LNCaP clone FGC (cell line): ENCODE measurements at regions not wholly inside any gene's neighbourhood (a gene's known extent, or its start where the extent isn't known, plus 50 kb on each side); places are given as distances from the start of the nearest gene placed in this dataset.

Experiments used
- DNase-seq: peaks from one replicate; pipeline ENCODE4 v3.0.0-alpha.2; 2011; ENCODE audit warnings: low read depth
- H3K4me3 ChIP-seq: 2 replicates; pipeline ENCODE4 v1.5.1; 2011; ENCODE audit warnings: mild to moderate bottlenecking, low read depth, low read length, control low read depth
- CTCF ChIP-seq: IDR thresholded peaks from 2 replicates; pipeline ENCODE4 v1.5.1; 2012; ENCODE audit warnings: mild to moderate bottlenecking; ENCODE audit not compliant: control insufficient read depth, insufficient read depth; ENCODE audit errors: extremely low read depth

- DNase-seq: no peak
- no peak overlapping the region for H3K4me3 ChIP-seq
- no peak for TF ChIP-seq CTCF
Measured at GRCh38 chr11:128052912-128053641, 534.3 kb downstream of the ETS1 start.

GRCh38 chr11:128048121-128048520 lies 539.2 kb downstream of the ETS1 start:
- no peak for TF ChIP-seq CTCF
- H3K4me3 ChIP-seq: no peak overlapping the region
- DNase-seq: no peak

GRCh38 chr11:128047026-128047425 lies 540.3 kb downstream of the ETS1 start:
- no peak for DNase-seq
- no peak for TF ChIP-seq CTCF

GRCh38 chr11:128046213-128046612 lies 541.1 kb downstream of the ETS1 start:
- TF ChIP-seq CTCF: no peak
- no peak overlapping the region for H3K4me3 ChIP-seq
- no peak for DNase-seq

More at GRCh38 chr11:128047026-128047425, 540.3 kb downstream of the ETS1 start:
- H3K4me3 ChIP-seq: no peak overlapping the region

GRCh38 chr11:128045094-128045725 lies 542.1 kb downstream of the ETS1 start:
- no peak for DNase-seq

GRCh38 chr11:128042290-128042751 lies 545.0 kb downstream of the ETS1 start:
- no peak overlapping the region for H3K4me3 ChIP-seq
- no peak for DNase-seq
- TF ChIP-seq CTCF: no peak

More at GRCh38 chr11:128045094-128045725, 542.1 kb downstream of the ETS1 start:
- no peak for TF ChIP-seq CTCF
- no peak overlapping the region for H3K4me3 ChIP-seq

- H3K4me3 ChIP-seq: no peak overlapping the region
- TF ChIP-seq CTCF: no peak
- no peak for DNase-seq
Measured at GRCh38 chr11:128040603-128041002, 546.8 kb downstream of the ETS1 start.
